Stimulated activated CD4-positive, alpha-beta T cell treated with anti-CD3 and anti-CD28 coated beads, TNF-alpha, amount 100 ng/mL, for 1 hour (primary cell): ENCODE measurements at regions not wholly inside any gene's neighbourhood (a gene's known extent, or its start where the extent isn't known, plus 50 kb on each side); places are given as distances from the start of the nearest gene placed in this dataset.
"Not testable (repeated sequence)": the region's sequence is repeated elsewhere in the genome, so short reads cannot be mapped to it uniquely, and the experiment has no call there.

Source experiments
- DNase-seq, 3 donors: peaks; one replicate each; pipeline ENCODE4 v3.0.0-alpha.2; 2020; ENCODE audit warnings: low read depth in 3 of 3, low spot score in 1 of 3

- no peak for DNase-seq
These were observed 105.1 kb downstream of the OXSM start for GRCh38 chr3:25895031-25895430.

GRCh38 chr3:25895443-25895842 lies 105.6 kb downstream of the OXSM start:
- no peak for DNase-seq

GRCh38 chr3:25897019-25897418 lies 107.1 kb downstream of the OXSM start:
- DNase-seq: no peak

- DNase-seq: no peak
These were observed 109.6 kb downstream of the OXSM start for GRCh38 chr3:25899352-25900101.

- no peak for DNase-seq
These were observed 110.3 kb downstream of the OXSM start for GRCh38 chr3:25900161-25900560.

GRCh38 chr3:25901796-25902195 lies 111.9 kb downstream of the OXSM start:
- DNase-seq: no peak

GRCh38 chr3:25902586-25902985 lies 112.7 kb downstream of the OXSM start:
- DNase-seq: no peak

- DNase-seq: no peak
These were observed 113.7 kb downstream of the OXSM start for GRCh38 chr3:25903371-25904129.

GRCh38 chr3:25904206-25904605 lies 114.3 kb downstream of the OXSM start:
- DNase-seq: no peak

GRCh38 chr3:25906132-25906906 lies 116.4 kb downstream of the OXSM start:
- DNase-seq: no peak

GRCh38 chr3:25907081-25907480 lies 117.2 kb downstream of the OXSM start:
- no peak for DNase-seq

- DNase-seq: no peak
These were observed 120.2 kb downstream of the OXSM start for GRCh38 chr3:25910105-25910504.

- peak in 1 of 3 donors; percentile 34 for DNase-seq
These were observed 121.1 kb downstream of the OXSM start for GRCh38 chr3:25910997-25911396.

- peak in 1 of 3 donors; percentile 3 for DNase-seq
These were observed 121.8 kb downstream of the OXSM start for GRCh38 chr3:25911525-25912295.

GRCh38 chr3:25913179-25913578 lies 123.3 kb downstream of the OXSM start:
- DNase-seq: no peak

- DNase-seq: no peak
These were observed 125.8 kb downstream of the OXSM start for GRCh38 chr3:25915673-25916072.

- no peak for DNase-seq
These were observed 126.4 kb downstream of the OXSM start for GRCh38 chr3:25916321-25916720.

GRCh38 chr3:25931967-25932366 lies 142.1 kb downstream of the OXSM start:
- not testable (repeated sequence) for DNase-seq

GRCh38 chr3:25938566-25939325 lies 148.9 kb downstream of the OXSM start:
- no peak for DNase-seq

GRCh38 chr3:25940935-25941334 lies 151.0 kb downstream of the OXSM start:
- no peak for DNase-seq
